Neural progenitor cell (in vitro differentiated cells): ENCODE measurements at regions not wholly inside any gene's neighbourhood (a gene's known extent, or its start where the extent isn't known, plus 50 kb on each side); places are given as distances from the start of the nearest gene placed in this dataset.

ENCODE experiments used
- DNase-seq: peaks from one replicate; pipeline ENCODE4 v3.0.0-alpha.2; 2016; ENCODE audit warnings: low spot score
- H2AFZ ChIP-seq: fragments of 200-600 bp; sonication (generic); replicated peaks from 2 replicates; pipeline ENCODE4 v1.6.1; 2016; ENCODE audit warnings: antibody characterized with exemption
- H3F3A ChIP-seq: fragments of 200-600 bp; sonication (generic); 2 replicates; pipeline ENCODE4 v1.6.1; 2016; ENCODE audit warnings: antibody characterized with exemption, low read depth
- H3K27ac ChIP-seq: fragments of 200-600 bp; sonication (generic); 2 replicates; pipeline ENCODE4 v1.5.1; 2016; ENCODE audit warnings: mild to moderate bottlenecking
- H3K27me3 ChIP-seq: fragments of 200-600 bp; sonication (generic); 2 replicates; pipeline ENCODE4 v1.6.1; 2016; ENCODE audit warnings: mild to moderate bottlenecking, moderate library complexity
- H3K36me3 ChIP-seq: fragments of 200-600 bp; sonication (generic); 2 replicates; pipeline ENCODE4 v1.5.1; 2016
- H3K4me1 ChIP-seq: fragments of 200-600 bp; sonication (generic); 2 replicates; pipeline ENCODE4 v1.6.1; 2016; ENCODE audit warnings: mixed run types
- H3K4me2 ChIP-seq: fragments of 200-600 bp; sonication (generic); 2 replicates; pipeline ENCODE4 v1.6.1; 2016
- H3K4me3 ChIP-seq: fragments of 200-600 bp; sonication (generic); 2 replicates; pipeline ENCODE4 v1.5.1; 2016
- H3K79me2 ChIP-seq: fragments of 200-600 bp; sonication (generic); 2 replicates; pipeline ENCODE4 v1.6.1; 2016; ENCODE audit warnings: low read depth
- H3K9ac ChIP-seq: fragments of 200-600 bp; sonication (generic); 2 replicates; pipeline ENCODE4 v1.6.1; 2016
- H3K9me3 ChIP-seq: fragments of 200-600 bp; sonication (generic); 2 replicates; pipeline ENCODE4 v1.5.1; 2016; ENCODE audit warnings: low read depth
- H4K20me1 ChIP-seq: fragments of 200-600 bp; sonication (generic); 2 replicates; pipeline ENCODE4 v1.6.1; 2016; ENCODE audit warnings: low read depth
- H3K27ac Mint-ChIP-seq: 3 replicates; pipeline ENCODE4 v1.8.0; 2021; ENCODE audit warnings: mixed read lengths
- H3K27me3 Mint-ChIP-seq: 2 replicates; pipeline ENCODE4 v1.8.0; 2022; ENCODE audit warnings: low read depth, mild to moderate bottlenecking, inconsistent platforms, moderate library complexity, mixed read lengths; ENCODE audit not compliant: insufficient read depth
- H3K36me3 Mint-ChIP-seq: 3 replicates; pipeline ENCODE4 v1.8.0; 2021; ENCODE audit warnings: mixed read lengths
- H3K4me1 Mint-ChIP-seq: 3 replicates; pipeline ENCODE4 v1.8.0; 2021; ENCODE audit warnings: mixed read lengths
- H3K4me3 Mint-ChIP-seq: 3 replicates; pipeline ENCODE4 v1.8.0; 2021; ENCODE audit warnings: mild to moderate bottlenecking, moderate library complexity, mixed read lengths
- H3K9me3 Mint-ChIP-seq: 3 replicates; pipeline ENCODE4 v1.8.0; 2020; ENCODE audit warnings: mixed read lengths
- CTCF ChIP-seq: fragments of 200-600 bp; sonication (generic); IDR thresholded peaks from 2 replicates; pipeline ENCODE4 v1.5.1; 2017; ENCODE audit warnings: antibody characterized with exemption, mild to moderate bottlenecking
- EZH2 ChIP-seq: fragments of 200-600 bp; sonication (generic); IDR thresholded peaks from 2 replicates; pipeline ENCODE4 v1.6.1; 2017; ENCODE audit warnings: antibody characterized with exemption, mild to moderate bottlenecking, moderate library complexity
- EZH2phosphoT487 ChIP-seq: fragments of 200-600 bp; sonication (generic); IDR thresholded peaks from 2 replicates; pipeline ENCODE4 v1.6.1; 2017; ENCODE audit warnings: antibody characterized with exemption

GRCh38 chr16:48999044-48999443, 282.6 kb downstream of the CBLN1 start:
- TF ChIP-seq EZH2 (no peak), EZH2phosphoT487 (no peak), CTCF (no peak)
- peaks cover 12% of the 10 kb centered on the region for H3F3A ChIP-seq
- H3K36me3 ChIP-seq: no peaks in the 10 kb centered on the region
- DNase-seq: no peak
- peaks cover 12% of the 10 kb centered on the region for H3K27me3 Mint-ChIP-seq
- no peaks in the 10 kb centered on the region for H3K9me3 Mint-ChIP-seq
- H3K4me3 ChIP-seq: no peak overlapping the region
- no peaks in the 10 kb centered on the region for H4K20me1 ChIP-seq
- H3K27ac Mint-ChIP-seq: no peak overlapping the region
- H3K4me1 ChIP-seq: peaks cover 17% of the 10 kb centered on the region
- no peak overlapping the region for H3K9ac ChIP-seq
- no peaks in the 10 kb centered on the region for H3K36me3 Mint-ChIP-seq
- H3K79me2 ChIP-seq: no peaks in the 10 kb centered on the region
- H3K27me3 ChIP-seq: no peaks in the 10 kb centered on the region
- no peaks in the 10 kb centered on the region for H3K9me3 ChIP-seq
- H3K4me2 ChIP-seq: no peak overlapping the region
- no peak overlapping the region for H2AFZ ChIP-seq
- peaks cover 40% of the 10 kb centered on the region for H3K4me1 Mint-ChIP-seq
- no peak overlapping the region for H3K4me3 Mint-ChIP-seq
- H3K27ac ChIP-seq: no peak overlapping the region

- H3K4me3 Mint-ChIP-seq: no peak overlapping the region
- Histone ChIP-seq H3K4me2 (no peak overlapping the region), H3K4me1 (peaks cover 16% of the 10 kb centered on the region), H3K36me3 (no peaks in the 10 kb centered on the region), H3K27ac (no peak overlapping the region), H3K9me3 (no peaks in the 10 kb centered on the region), H3F3A (peaks cover 12% of the 10 kb centered on the region), H3K79me2 (no peaks in the 10 kb centered on the region), H2AFZ (no peak overlapping the region), H3K9ac (no peak overlapping the region), H3K27me3 (no peaks in the 10 kb centered on the region), H4K20me1 (no peaks in the 10 kb centered on the region), H3K4me3 (no peak overlapping the region)
- H3K36me3 Mint-ChIP-seq: no peaks in the 10 kb centered on the region
- H3K27me3 Mint-ChIP-seq: peaks cover 12% of the 10 kb centered on the region
- no peaks in the 10 kb centered on the region for H3K9me3 Mint-ChIP-seq
- H3K4me1 Mint-ChIP-seq: peaks cover 37% of the 10 kb centered on the region
- no peak for TF ChIP-seq EZH2
- TF ChIP-seq CTCF: no peak
- no peak for TF ChIP-seq EZH2phosphoT487
- no peak for DNase-seq
- no peak overlapping the region for H3K27ac Mint-ChIP-seq
Observed at GRCh38 chr16:48997946-48998345, 283.7 kb downstream of the CBLN1 start.

- no peaks in the 10 kb centered on the region for H3K9me3 Mint-ChIP-seq
- no peaks in the 10 kb centered on the region for H3K9me3 ChIP-seq
- H3K27ac ChIP-seq: no peak overlapping the region
- H3K27me3 ChIP-seq: no peaks in the 10 kb centered on the region
- H4K20me1 ChIP-seq: no peaks in the 10 kb centered on the region
- no peak for TF ChIP-seq EZH2phosphoT487
- TF ChIP-seq CTCF: no peak
- no peak for TF ChIP-seq EZH2
- H3K9ac ChIP-seq: no peak overlapping the region
- no peak overlapping the region for H2AFZ ChIP-seq
- peaks cover 9% of the 10 kb centered on the region for H3K4me1 ChIP-seq
- H3K79me2 ChIP-seq: no peaks in the 10 kb centered on the region
- H3K4me3 Mint-ChIP-seq: no peak overlapping the region
- H3K36me3 ChIP-seq: no peaks in the 10 kb centered on the region
- H3K36me3 Mint-ChIP-seq: no peaks in the 10 kb centered on the region
- no peak overlapping the region for H3K4me3 ChIP-seq
- peaks cover 12% of the 10 kb centered on the region for H3F3A ChIP-seq
- DNase-seq: no peak
- H3K4me2 ChIP-seq: no peak overlapping the region
- H3K27me3 Mint-ChIP-seq: peaks cover 12% of the 10 kb centered on the region
- H3K27ac Mint-ChIP-seq: no peak overlapping the region
- peaks cover 33% of the 10 kb centered on the region for H3K4me1 Mint-ChIP-seq
Observed at GRCh38 chr16:48997081-48997615, 284.5 kb downstream of the CBLN1 start.
